ENCODE measurements at regions not wholly inside any gene's neighbourhood (a gene's known extent, or its start where the extent isn't known, plus 50 kb on each side); places are given as distances from the start of the nearest gene placed in this dataset.

GRCh38 chr1:209522826-209523225 lies 60.7 kb upstream of the CAMK1G start:
- no peaks in the 10 kb centered on the region for H3K79me2 ChIP-seq (replicated peaks; ENCODE audit: insufficient read depth, low read length)
- no peak overlapping the region for H3K4me3 ChIP-seq (ENCODE audit: low read length)
- H3K4me2 ChIP-seq (ENCODE audit: low read length) = no peak overlapping the region
- H2AFZ ChIP-seq (ENCODE audit: low read depth, low read length) = no peak overlapping the region
- no peaks in the 10 kb centered on the region for H3K27me3 ChIP-seq (ENCODE audit: insufficient read depth, low read depth, low read length)
- no peak for TF ChIP-seq MXI1 (conservative IDR thresholded peaks at IDR 0.05; ENCODE audit: poor library complexity, severe bottlenecking)
- no peak for TF ChIP-seq TAF1 (IDR thresholded peaks at IDR 0.05; ENCODE audit: low read depth)
- TF ChIP-seq RAD21 (conservative IDR thresholded peaks at IDR 0.05) = no peak
- TF ChIP-seq POLR2AphosphoS5 (IDR thresholded peaks at IDR 0.05) = no peak
- no peak for TF ChIP-seq EP300 (conservative IDR thresholded peaks at IDR 0.05; ENCODE audit: poor library complexity, severe bottlenecking)
- no peak for TF ChIP-seq REST (IDR thresholded peaks at IDR 0.05; ENCODE audit: borderline replicate concordance)
- no peak for TF ChIP-seq EZH2 (IDR thresholded peaks at IDR 0.05; ENCODE audit: borderline replicate concordance, insufficient read depth, low read length, poor library complexity, severe bottlenecking)
- TF ChIP-seq SMC3 (conservative IDR thresholded peaks at IDR 0.05; ENCODE audit: poor library complexity) = no peak
- no peak for TF ChIP-seq CTCF (IDR thresholded peaks at IDR 0.05; ENCODE audit: poor library complexity, severe bottlenecking)
- H3K36me3 ChIP-seq (ENCODE audit: insufficient read depth, low read length) = no peaks in the 10 kb centered on the region
- H3F3A ChIP-seq (ENCODE audit: insufficient read depth, low read length, poor library complexity, severe bottlenecking) = no peaks in the 10 kb centered on the region
- no peak overlapping the region for H3K9ac ChIP-seq (ENCODE audit: low read length)
- no peak overlapping the region for H3K27ac ChIP-seq (ENCODE audit: low read length)
- H4K20me1 ChIP-seq (ENCODE audit: insufficient read depth) = no peaks in the 10 kb centered on the region
- no peaks in the 10 kb centered on the region for H3K9me3 ChIP-seq (ENCODE audit: low read length)
- no peaks in the 10 kb centered on the region for H3K9me2 ChIP-seq (ENCODE audit: insufficient read depth, low read length)

GRCh38 chr1:209526137-209526536 lies 57.4 kb upstream of the CAMK1G start:
- H3F3A ChIP-seq (ENCODE audit: insufficient read depth, low read length, poor library complexity, severe bottlenecking) = no peaks in the 10 kb centered on the region
- H4K20me1 ChIP-seq (ENCODE audit: insufficient read depth) = no peaks in the 10 kb centered on the region
- no peak overlapping the region for H3K4me3 ChIP-seq (ENCODE audit: low read length)
- no peaks in the 10 kb centered on the region for H3K27me3 ChIP-seq (ENCODE audit: insufficient read depth, low read depth, low read length)
- H3K4me2 ChIP-seq (ENCODE audit: low read length) = no peak overlapping the region
- no peaks in the 10 kb centered on the region for H3K79me2 ChIP-seq (replicated peaks; ENCODE audit: insufficient read depth, low read length)
- no peak overlapping the region for H3K27ac ChIP-seq (ENCODE audit: low read length)
- no peaks in the 10 kb centered on the region for H3K36me3 ChIP-seq (ENCODE audit: insufficient read depth, low read length)
- no peaks in the 10 kb centered on the region for H3K9me3 ChIP-seq (ENCODE audit: low read length)
- TF ChIP-seq RAD21 (conservative IDR thresholded peaks at IDR 0.05) (no peak), EZH2 (IDR thresholded peaks at IDR 0.05; ENCODE audit: borderline replicate concordance, insufficient read depth, low read length, poor library complexity, severe bottlenecking) (no peak)
- no peak overlapping the region for H3K9ac ChIP-seq (ENCODE audit: low read length)
- no peaks in the 10 kb centered on the region for H3K9me2 ChIP-seq (ENCODE audit: insufficient read depth, low read length)
- H2AFZ ChIP-seq (ENCODE audit: low read depth, low read length) = no peak overlapping the region

GRCh38 chr1:209527372-209527771 lies 56.1 kb upstream of the CAMK1G start:
- Histone ChIP-seq H3F3A (ENCODE audit: insufficient read depth, low read length, poor library complexity, severe bottlenecking) (no peaks in the 10 kb centered on the region), H3K27me3 (ENCODE audit: insufficient read depth, low read depth, low read length) (no peaks in the 10 kb centered on the region), H3K9me3 (ENCODE audit: low read length) (no peaks in the 10 kb centered on the region), H3K36me3 (ENCODE audit: insufficient read depth, low read length) (no peaks in the 10 kb centered on the region), H3K4me2 (ENCODE audit: low read length) (no peak overlapping the region), H2AFZ (ENCODE audit: low read depth, low read length) (no peak overlapping the region), H4K20me1 (ENCODE audit: insufficient read depth) (no peaks in the 10 kb centered on the region), H3K9ac (ENCODE audit: low read length) (no peak overlapping the region), H3K4me3 (ENCODE audit: low read length) (no peak overlapping the region), H3K27ac (ENCODE audit: low read length) (no peak overlapping the region), H3K9me2 (ENCODE audit: insufficient read depth, low read length) (no peaks in the 10 kb centered on the region), H3K79me2 (replicated peaks; ENCODE audit: insufficient read depth, low read length) (no peaks in the 10 kb centered on the region)
- TF ChIP-seq SMC3 (conservative IDR thresholded peaks at IDR 0.05; ENCODE audit: poor library complexity) (no peak), MXI1 (conservative IDR thresholded peaks at IDR 0.05; ENCODE audit: poor library complexity, severe bottlenecking) (no peak), REST (IDR thresholded peaks at IDR 0.05; ENCODE audit: borderline replicate concordance) (no peak), TAF1 (IDR thresholded peaks at IDR 0.05; ENCODE audit: low read depth) (no peak), POLR2AphosphoS5 (IDR thresholded peaks at IDR 0.05) (no peak), EZH2 (IDR thresholded peaks at IDR 0.05; ENCODE audit: borderline replicate concordance, insufficient read depth, low read length, poor library complexity, severe bottlenecking) (no peak), EP300 (conservative IDR thresholded peaks at IDR 0.05; ENCODE audit: poor library complexity, severe bottlenecking) (no peak), CTCF (IDR thresholded peaks at IDR 0.05; ENCODE audit: poor library complexity, severe bottlenecking) (no peak), RAD21 (conservative IDR thresholded peaks at IDR 0.05) (no peak)
